ENCODE measurements at regions not wholly inside any gene's neighbourhood (a gene's known extent, or its start where the extent isn't known, plus 50 kb on each side); places are given as distances from the start of the nearest gene placed in this dataset.

GRCh38 chr11:41851743-41852142 lies 392.3 kb upstream of the LRRC4C start:
- DNase-seq: no peak
- TF ChIP-seq, protein P1, sequence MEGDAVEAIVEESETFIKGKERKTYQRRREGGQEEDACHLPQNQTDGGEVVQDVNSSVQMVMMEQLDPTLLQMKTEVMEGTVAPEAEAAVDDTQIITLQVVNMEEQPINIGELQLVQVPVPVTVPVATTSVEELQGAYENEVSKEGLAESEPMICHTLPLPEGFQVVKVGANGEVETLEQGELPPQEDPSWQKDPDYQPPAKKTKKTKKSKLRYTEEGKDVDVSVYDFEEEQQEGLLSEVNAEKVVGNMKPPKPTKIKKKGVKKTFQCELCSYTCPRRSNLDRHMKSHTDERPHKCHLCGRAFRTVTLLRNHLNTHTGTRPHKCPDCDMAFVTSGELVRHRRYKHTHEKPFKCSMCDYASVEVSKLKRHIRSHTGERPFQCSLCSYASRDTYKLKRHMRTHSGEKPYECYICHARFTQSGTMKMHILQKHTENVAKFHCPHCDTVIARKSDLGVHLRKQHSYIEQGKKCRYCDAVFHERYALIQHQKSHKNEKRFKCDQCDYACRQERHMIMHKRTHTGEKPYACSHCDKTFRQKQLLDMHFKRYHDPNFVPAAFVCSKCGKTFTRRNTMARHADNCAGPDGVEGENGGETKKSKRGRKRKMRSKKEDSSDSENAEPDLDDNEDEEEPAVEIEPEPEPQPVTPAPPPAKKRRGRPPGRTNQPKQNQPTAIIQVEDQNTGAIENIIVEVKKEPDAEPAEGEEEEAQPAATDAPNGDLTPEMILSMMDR (IDR thresholded peaks at IDR 0.05): no peak
- no peak for TF ChIP-seq EP300 (IDR thresholded peaks at IDR 0.05)
- no peak for TF ChIP-seq POLR2AphosphoS5 (IDR thresholded peaks at IDR 0.05)
- TF ChIP-seq POLR2A (IDR thresholded peaks at IDR 0.05): no peak
- intact Hi-C loops (cut with DNase I; ENCODE audit: low total_unique reads): no loop called here

DNA sequence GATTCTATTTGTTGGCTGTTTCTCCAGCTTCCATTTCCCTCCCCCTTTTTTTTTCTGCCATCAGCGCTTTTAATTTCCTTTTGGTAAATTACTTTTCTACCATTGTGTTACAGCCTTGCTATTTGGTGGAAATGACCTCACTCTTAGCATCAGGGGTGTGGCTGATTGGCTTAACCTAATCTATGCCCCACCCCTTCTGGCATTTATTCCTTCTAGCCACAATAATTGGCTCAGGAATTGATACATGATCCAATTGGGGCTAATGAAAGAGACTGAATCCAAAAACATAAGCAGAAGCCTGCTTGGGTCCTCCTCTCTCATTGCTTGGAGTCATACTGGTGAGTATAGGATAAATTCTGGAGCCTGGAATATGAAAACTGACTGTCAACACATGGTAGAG lies 402.4 kb upstream of the LRRC4C start:
- no peak overlapping the region for H3K27ac ChIP-seq
- H3K4me1 ChIP-seq: no peaks in the 10 kb centered on the region
- intact Hi-C loops (cut with DNase I; ENCODE audit: low total_unique reads): no loop called here
- H3K36me3 ChIP-seq: no peaks in the 10 kb centered on the region
- H3K27me3 ChIP-seq: no peaks in the 10 kb centered on the region
- TF ChIP-seq POLR2AphosphoS5 (IDR thresholded peaks at IDR 0.05) (no peak), POLR2A (IDR thresholded peaks at IDR 0.05) (no peak), EP300 (IDR thresholded peaks at IDR 0.05) (no peak)
- TF ChIP-seq, protein P1 (IDR thresholded peaks at IDR 0.05): no peak
- DNase-seq: peak in 1 of 2 donors; percentile 7
- H3K9me3 ChIP-seq: no peaks in the 10 kb centered on the region
- WGBS, 5 donors: 85 to 96% (median 89%) methylated on average over 1 of the region's 1 CpG
- H3K4me3 ChIP-seq: no peak overlapping the region

More at GRCh38 chr11:41851743-41852142, 392.3 kb upstream of the LRRC4C start:
- H3K4me3 ChIP-seq: no peak overlapping the region
- H3K36me3 ChIP-seq: no peaks in the 10 kb centered on the region
- H3K27me3 ChIP-seq: no peaks in the 10 kb centered on the region
- H3K9me3 ChIP-seq: no peaks in the 10 kb centered on the region
- H3K27ac ChIP-seq: no peak overlapping the region
- H3K4me1 ChIP-seq: no peaks in the 10 kb centered on the region

GRCh38 chr11:41866525-41866924 lies 407.1 kb upstream of the LRRC4C start:
- H3K4me1 ChIP-seq: no peaks in the 10 kb centered on the region
- H3K4me3 ChIP-seq: no peak overlapping the region
- no peak for DNase-seq
- no peaks in the 10 kb centered on the region for H3K27me3 ChIP-seq
- H3K27ac ChIP-seq: no peak overlapping the region
- H3K36me3 ChIP-seq: no peaks in the 10 kb centered on the region
- H3K9me3 ChIP-seq: no peaks in the 10 kb centered on the region
- TF ChIP-seq EP300 (IDR thresholded peaks at IDR 0.05) (no peak), POLR2AphosphoS5 (IDR thresholded peaks at IDR 0.05) (no peak), POLR2A (IDR thresholded peaks at IDR 0.05) (no peak)
- TF ChIP-seq, protein P1 (IDR thresholded peaks at IDR 0.05): no peak
- intact Hi-C loops (cut with DNase I; ENCODE audit: low total_unique reads): no loop called here

GRCh38 chr11:41868606-41869005 lies 409.2 kb upstream of the LRRC4C start:
- Histone ChIP-seq H3K27ac (no peak overlapping the region), H3K36me3 (no peaks in the 10 kb centered on the region), H3K27me3 (no peaks in the 10 kb centered on the region), H3K4me3 (no peak overlapping the region), H3K9me3 (no peaks in the 10 kb centered on the region), H3K4me1 (no peaks in the 10 kb centered on the region)
- no peak for DNase-seq
- WGBS, 5 donors: 69 to 76% (median 72%) methylated on average over 4 of the region's 4 CpGs
- intact Hi-C loops (cut with DNase I; ENCODE audit: low total_unique reads): no loop called here
- no peak for TF ChIP-seq POLR2A (IDR thresholded peaks at IDR 0.05)
- TF ChIP-seq EP300 (IDR thresholded peaks at IDR 0.05): no peak
- no peak for TF ChIP-seq POLR2AphosphoS5 (IDR thresholded peaks at IDR 0.05)
- TF ChIP-seq, protein P1 (IDR thresholded peaks at IDR 0.05): no peak

Measured in stomach (tissue), 8 donors.